ENCODE measurements at regions not wholly inside any gene's neighbourhood (a gene's known extent, or its start where the extent isn't known, plus 50 kb on each side); places are given as distances from the start of the nearest gene placed in this dataset.
"Not testable (repeated sequence)": the region's sequence is repeated elsewhere in the genome, so short reads cannot be mapped to it uniquely, and the experiment has no call there.

DNA sequence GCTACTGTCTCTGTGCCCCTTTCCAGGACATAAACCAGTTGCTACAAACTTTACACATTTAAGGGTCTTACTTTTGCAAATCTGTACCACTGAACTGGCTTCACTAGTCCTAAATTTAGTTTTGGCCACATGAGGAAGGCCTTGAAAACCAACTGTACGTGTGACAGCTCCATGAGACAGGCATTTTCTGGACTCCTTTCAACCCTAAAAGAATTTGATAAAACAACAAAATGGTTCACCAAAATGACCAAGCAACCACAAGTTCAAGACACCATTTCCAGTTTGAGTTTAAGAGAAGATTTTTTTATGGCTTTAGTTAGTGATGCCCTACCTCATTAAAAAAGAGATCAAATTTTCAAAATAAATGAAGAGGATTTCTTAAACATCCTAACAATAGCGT, 246.4 kb downstream of the ZNF674 start:
- no peak for DNase-seq (ENCODE audit: low spot score)

GRCh38 chrX:46295963-46296362, 249.3 kb downstream of the ZNF674 start:
- DNase-seq (ENCODE audit: low spot score), result no peak

DNA sequence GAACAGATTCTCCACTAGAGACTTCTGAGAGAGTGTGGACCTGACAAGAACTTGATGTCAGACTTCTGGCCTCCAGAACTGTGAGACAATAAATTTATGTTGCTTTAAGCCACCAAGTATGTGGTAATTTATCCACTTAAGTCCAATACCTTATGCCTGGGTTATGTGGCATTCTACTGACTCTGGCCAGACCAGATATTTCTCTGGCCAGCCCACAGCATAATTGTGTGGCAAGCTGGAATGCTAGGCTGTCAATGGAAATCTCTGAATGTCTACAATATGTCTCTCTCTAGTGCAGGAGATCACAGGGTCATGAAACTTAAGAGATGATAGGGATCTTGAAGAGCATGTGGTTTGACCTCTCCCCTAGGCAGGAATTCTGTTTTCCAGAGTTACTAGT, 251.0 kb downstream of the ZNF674 start:
- no peak for DNase-seq (ENCODE audit: low spot score)

- DNase-seq (ENCODE audit: low spot score), result no peak
Observed at GRCh38 chrX:46279925-46280313, 265.3 kb downstream of the ZNF674 start.

GRCh38 chrX:46279214-46279924, 265.9 kb downstream of the ZNF674 start:
- no peak for DNase-seq (ENCODE audit: low spot score)

DNA sequence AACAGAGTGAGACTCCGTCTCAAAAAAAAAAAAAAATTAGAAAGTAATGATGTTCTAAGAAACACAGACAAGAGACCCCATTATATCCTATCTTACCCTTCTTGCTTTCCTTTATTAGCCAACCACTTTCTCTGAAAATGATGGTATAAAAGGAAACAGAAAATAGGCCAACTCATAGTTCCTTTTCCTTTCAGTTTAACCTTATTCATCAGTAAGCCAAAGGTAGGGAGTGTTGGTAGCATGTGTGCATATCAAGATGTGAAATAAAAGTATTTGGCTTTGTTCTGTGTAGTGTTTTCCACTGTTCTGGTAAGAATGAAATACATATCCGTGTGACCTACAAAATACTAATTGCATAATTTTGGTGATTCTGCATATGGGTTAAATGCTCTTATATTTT, 266.6 kb downstream of the ZNF674 start:
- no peak for DNase-seq (ENCODE audit: low spot score)

DNA sequence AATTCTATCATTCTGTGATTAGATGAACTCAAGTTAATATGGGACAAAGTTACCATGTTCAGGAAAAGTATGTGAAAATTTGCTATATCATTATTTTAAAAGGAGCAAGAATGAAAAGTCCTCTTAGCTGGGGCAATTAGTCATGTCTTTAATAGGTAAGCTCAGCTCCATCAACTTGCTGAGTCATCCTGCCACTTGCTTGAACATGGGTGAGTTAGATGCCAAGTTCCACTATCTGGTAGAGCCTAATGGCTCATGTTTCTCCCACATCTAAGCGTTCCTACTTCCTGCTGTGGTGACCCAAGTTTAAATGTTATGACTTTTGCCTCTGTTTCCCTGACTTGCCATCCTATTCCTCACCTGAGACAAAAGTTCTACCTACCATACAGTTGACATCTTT, 276.8 kb downstream of the ZNF674 start:
- DNase-seq (ENCODE audit: low spot score), result no peak

- no peak for DNase-seq (ENCODE audit: low spot score)
Observed at GRCh38 chrX:46263494-46263893, 281.7 kb downstream of the ZNF674 start.

DNA sequence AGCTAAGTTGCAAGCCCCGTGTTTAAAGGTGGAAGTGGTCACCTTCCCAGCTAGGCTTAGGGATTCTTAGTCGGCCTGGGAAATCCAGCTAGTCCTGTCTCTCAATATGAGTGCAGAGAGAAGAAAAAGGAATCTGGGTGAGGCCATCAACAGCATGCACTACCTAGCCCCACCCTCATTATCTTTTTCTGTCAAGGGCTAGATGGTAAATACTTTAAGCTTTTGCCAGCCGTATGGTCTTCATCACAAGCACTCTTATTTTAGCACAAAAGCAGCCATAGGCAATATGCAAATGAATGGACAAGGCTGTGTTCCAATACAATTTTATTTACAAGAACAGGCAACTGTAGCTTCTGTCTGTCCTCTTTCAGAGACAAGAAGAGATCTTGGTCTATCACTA, 282.9 kb downstream of the ZNF674 start:
- DNase-seq (ENCODE audit: low spot score), result no peak

DNA sequence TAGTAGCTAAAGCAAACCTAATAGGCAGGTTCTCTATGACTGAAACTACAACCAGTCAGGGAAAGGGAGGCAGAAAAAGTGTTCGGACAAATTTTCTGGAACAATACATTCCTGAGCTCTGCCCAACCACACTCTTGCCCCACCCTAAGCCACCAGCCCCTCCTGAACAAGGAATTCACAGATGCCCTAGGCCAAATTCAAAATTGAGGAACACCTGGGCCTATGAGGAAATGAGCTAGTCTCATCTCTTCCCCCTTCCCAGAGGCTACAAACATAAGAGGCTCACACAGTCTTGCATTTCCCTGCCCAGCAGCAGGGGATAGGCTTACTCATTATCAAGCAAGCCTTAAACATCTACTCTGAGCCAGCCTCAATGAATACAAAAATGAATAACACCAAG, 284.7 kb downstream of the ZNF674 start:
- DNase-seq (ENCODE audit: low spot score), result no peak

DNA sequence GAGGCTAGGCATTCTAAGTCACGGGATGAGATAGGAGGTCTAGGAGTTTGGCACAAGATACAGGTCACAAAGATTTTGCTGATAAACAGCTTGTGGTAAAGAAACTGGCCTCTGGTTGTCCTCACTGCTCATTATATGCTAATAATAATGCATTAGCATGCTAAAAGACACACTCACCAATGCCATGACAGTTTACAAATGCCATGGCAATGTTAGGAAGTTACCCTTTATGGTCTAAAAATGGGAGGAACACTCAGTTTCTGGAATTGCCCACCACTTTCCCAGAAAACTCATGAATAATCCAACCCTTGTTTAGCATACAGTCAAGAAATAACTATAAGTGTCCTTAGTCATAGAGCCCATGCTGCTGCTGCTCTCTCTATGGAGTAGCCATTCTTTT, 286.9 kb downstream of the ZNF674 start:
- no peak for DNase-seq (ENCODE audit: low spot score)

GRCh38 chrX:46257451-46257879, 287.8 kb downstream of the ZNF674 start:
- peak; percentile 5 for DNase-seq (ENCODE audit: low spot score)

GRCh38 chrX:46256875-46257274, 288.3 kb downstream of the ZNF674 start:
- DNase-seq (ENCODE audit: low spot score), result no peak

DNA sequence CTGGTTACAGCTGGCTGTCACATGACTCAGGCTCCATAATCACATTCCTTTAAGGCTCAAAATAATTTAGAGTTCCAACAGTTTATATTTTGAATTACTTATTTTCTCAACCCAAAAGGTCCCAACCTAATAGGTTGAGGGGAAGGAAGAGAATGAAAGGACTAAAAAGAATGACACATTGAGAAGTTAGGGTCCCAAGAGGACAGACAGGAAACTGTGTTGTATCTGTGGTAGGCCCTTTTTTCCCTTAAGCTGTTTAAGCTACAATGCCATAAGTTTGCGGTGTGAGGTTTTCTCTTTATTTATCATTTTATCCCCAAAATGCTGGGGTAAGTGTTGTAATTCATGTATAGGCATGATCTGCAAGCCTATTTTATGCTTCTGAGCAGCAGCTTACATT, 290.2 kb downstream of the ZNF674 start:
- DNase-seq (ENCODE audit: low spot score), result no peak

GRCh38 chrX:46254641-46255040, 290.6 kb downstream of the ZNF674 start:
- DNase-seq (ENCODE audit: low spot score), result no peak

- no peak for DNase-seq (ENCODE audit: low spot score)
Observed at GRCh38 chrX:46251755-46252154, 293.5 kb downstream of the ZNF674 start.

DNA sequence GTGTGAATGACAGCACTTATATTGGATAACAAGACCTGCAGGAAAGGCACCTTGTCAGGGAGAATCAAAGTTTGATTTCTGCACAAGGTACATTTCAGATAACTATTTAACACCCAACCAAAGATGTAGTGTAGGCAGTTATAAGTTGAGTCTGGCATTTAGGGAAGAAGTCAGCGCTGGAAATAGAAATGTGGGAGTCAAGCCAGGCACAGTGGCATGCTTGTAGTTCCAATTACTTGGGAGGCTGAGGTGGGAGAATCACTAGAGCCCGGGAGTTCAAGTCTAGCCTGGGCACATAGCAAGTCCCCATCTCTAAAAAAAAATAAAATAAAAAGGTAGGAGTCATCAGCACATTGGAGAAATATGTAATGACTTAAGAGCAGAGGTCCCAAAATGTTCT, 295.1 kb downstream of the ZNF674 start:
- DNase-seq (ENCODE audit: low spot score), result no peak

DNA sequence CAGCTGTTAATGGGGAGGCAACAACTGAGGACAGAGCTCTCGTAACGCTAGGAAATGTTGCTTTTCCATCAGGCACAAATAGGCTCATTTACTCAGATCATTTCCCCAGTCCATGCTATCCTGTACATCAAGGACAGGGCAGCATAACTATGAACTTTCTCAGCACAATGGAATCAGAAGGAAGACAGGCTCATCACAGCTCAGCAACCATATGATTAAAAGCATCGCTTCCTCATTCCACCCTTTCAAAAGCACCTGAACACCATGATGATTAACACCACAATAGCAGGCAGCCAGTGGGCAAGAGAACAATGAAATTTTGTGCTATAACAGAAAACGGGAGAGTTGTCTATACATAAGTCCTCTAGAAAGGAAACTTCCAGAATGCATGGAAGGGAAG, 297.8 kb downstream of the ZNF674 start:
- no peak for DNase-seq (ENCODE audit: low spot score)

DNA sequence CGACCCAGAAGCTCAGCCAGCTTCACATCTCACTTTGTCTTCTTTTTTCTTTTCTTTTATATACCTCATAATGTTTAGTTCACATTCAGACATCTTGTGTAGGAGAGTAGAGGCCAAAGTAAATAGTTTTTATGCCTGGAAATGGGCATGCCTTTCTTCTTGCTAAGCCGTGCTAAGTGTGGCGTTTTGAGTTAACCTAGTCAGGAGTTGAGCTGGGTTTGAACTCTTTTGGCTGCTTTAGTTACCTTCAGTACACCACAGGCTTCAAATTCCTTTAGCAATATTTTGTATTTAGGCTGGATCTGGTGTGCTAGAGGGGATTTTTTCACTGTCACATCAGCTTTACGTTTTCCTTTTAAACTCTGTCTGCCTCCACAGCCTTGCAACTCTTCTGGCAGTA, 300.8 kb downstream of the ZNF674 start:
- DNase-seq (ENCODE audit: low spot score), result no peak

- no peak for DNase-seq (ENCODE audit: low spot score)
Observed at GRCh38 chrX:46236411-46236810, 308.8 kb downstream of the ZNF674 start.

GRCh38 chrX:46235778-46236177, 309.4 kb downstream of the ZNF674 start:
- no peak for DNase-seq (ENCODE audit: low spot score)

DNA sequence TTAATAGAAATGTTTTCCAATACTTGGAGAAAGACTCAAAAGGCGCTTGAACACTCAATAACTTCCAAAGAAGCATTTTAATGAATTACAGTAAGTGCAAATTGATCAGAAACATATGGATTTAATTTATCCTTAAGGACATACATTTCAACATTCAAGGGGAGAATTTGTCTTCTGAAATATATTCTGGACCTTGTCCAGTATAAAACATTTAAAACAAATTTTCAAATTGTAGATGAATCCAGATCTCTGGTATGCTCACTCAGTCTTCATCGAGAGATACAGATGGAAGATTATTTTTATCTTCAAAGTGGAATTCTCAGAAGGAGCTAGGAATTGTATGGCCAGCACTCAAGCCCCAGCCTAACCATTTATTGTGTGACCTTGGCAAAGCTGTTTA, 310.4 kb downstream of the ZNF674 start:
- no peak for DNase-seq (ENCODE audit: low spot score)

GRCh38 chrX:46228389-46228788, 316.8 kb downstream of the ZNF674 start:
- no peak for DNase-seq (ENCODE audit: low spot score)

GRCh38 chrX:46226422-46226821, 318.8 kb downstream of the ZNF674 start:
- no peak for DNase-seq (ENCODE audit: low spot score)

DNA sequence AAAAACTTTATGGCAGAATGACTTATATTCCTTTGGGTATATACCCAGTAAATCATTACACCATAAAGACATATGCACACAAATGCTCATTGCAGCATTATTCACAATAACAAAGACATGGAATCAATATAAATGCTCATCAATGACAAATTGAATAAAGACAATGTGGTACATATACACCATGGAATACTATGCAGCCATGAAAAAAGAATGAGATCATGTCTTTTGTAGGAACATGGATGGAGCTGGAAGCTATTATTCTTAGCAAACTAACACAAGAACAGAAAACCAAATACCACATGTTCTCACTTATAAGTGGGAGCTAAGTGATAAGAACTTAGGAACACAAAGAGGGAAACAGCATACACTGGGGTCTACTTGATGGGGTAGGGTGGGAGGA, 321.7 kb downstream of the ZNF674 start:
- DNase-seq (ENCODE audit: low spot score), result not testable (repeated sequence)

All from CD4-positive, alpha-beta T cell treated with Interleukin-6 at 100 ng/mL for 8 hours (primary cell).